WTC11 (cell line): ENCODE measurements at regions not wholly inside any gene's neighbourhood (a gene's known extent, or its start where the extent isn't known, plus 50 kb on each side); places are given as distances from the start of the nearest gene placed in this dataset.

Experiments
- ATAC-seq: fragments of 200-7000 bp; cut with Tn5 transposase; 2 replicates; pipeline ENCODE4 v1.10.0; 2021; ENCODE audit warnings: mild to moderate bottlenecking, moderate library complexity
- CTCF ChIA-PET: fragments of 300-600 bp; sonication (Branson Sonifier 250); formaldehyde crosslinking; loops from one replicate; lab custom pipeline; 2021; ENCODE audit warnings: antibody characterized with exemption; lab: Charles Lee
- POLR2A ChIA-PET: fragments of 350-600 bp; sonication (Branson Sonifier 250); formaldehyde crosslinking; loops from one replicate; lab custom pipeline; 2021; ENCODE audit warnings: antibody characterized with exemption; lab: Charles Lee
- DNase-seq: peaks from one replicate; pipeline ENCODE4 v3.0.0; 2021; ENCODE audit warnings: low spot score
- H3K27ac Mint-ChIP-seq: 2 replicates; pipeline ENCODE4 v1.8.0; 2021; ENCODE audit warnings: mixed read lengths
- H3K27me3 Mint-ChIP-seq: 2 replicates; pipeline ENCODE4 v1.8.0; 2021; ENCODE audit warnings: low read depth, mild to moderate bottlenecking, moderate library complexity, mixed read lengths
- H3K36me3 Mint-ChIP-seq: 2 replicates; pipeline ENCODE4 v1.8.0; 2021; ENCODE audit warnings: mixed read lengths
- H3K4me1 Mint-ChIP-seq: 2 replicates; pipeline ENCODE4 v1.8.0; 2022; ENCODE audit warnings: mixed read lengths
- H3K4me3 Mint-ChIP-seq: 2 replicates; pipeline ENCODE4 v1.8.0; 2021; ENCODE audit warnings: mild to moderate bottlenecking, moderate library complexity, mixed read lengths
- H3K9me3 Mint-ChIP-seq: 2 replicates; pipeline ENCODE4 v1.8.0; 2021; ENCODE audit warnings: mixed read lengths
- CREB1 ChIP-seq: sonication (generic); formaldehyde crosslinking; IDR thresholded peaks from 2 replicates; pipeline ENCODE4 v1.8.0; 2023; ENCODE audit warnings: mild to moderate bottlenecking, missing genetic modification reagents
- CREM ChIP-seq: sonication (generic); formaldehyde crosslinking; IDR thresholded peaks from 2 replicates; pipeline ENCODE4 v1.8.1; 2022; ENCODE audit warnings: mild to moderate bottlenecking, missing genetic modification reagents, moderate library complexity
- GTF2I ChIP-seq: fragments of 250-450 bp; sonication (Bioruptor Pico); conservative IDR thresholded peaks from 2 replicates; pipeline ENCODE4 v1.4.0; 2021; ENCODE audit warnings: mild to moderate bottlenecking
- TCF7 ChIP-seq: sonication (generic); formaldehyde crosslinking; IDR thresholded peaks from 2 replicates; pipeline ENCODE4 v1.8.0; 2022; ENCODE audit warnings: mild to moderate bottlenecking, low read depth, missing genetic modification reagents, moderate library complexity
- ZNF138 ChIP-seq: sonication (generic); formaldehyde crosslinking; conservative IDR thresholded peaks from 2 replicates; pipeline ENCODE4 v1.8.1; 2022; ENCODE audit warnings: mild to moderate bottlenecking, moderate library complexity, missing genetic modification reagents
- ZNF317 ChIP-seq: sonication (generic); formaldehyde crosslinking; IDR thresholded peaks from 2 replicates; pipeline ENCODE4 v1.8.1; 2023; ENCODE audit warnings: low read depth, mild to moderate bottlenecking, moderate library complexity, missing genetic modification reagents, borderline replicate concordance
- ZNF423 ChIP-seq: fragments of 250-450 bp; sonication (Bioruptor Pico); IDR thresholded peaks from 2 replicates; pipeline ENCODE4 v2.1.2; 2022; ENCODE audit warnings: mild to moderate bottlenecking, moderate library complexity
- TF ChIP-seq, protein P1 (sequence below): fragments of 250-450 bp; sonication (Bioruptor Pico); IDR thresholded peaks from 2 replicates; pipeline ENCODE4 v1.9.0; 2021; ENCODE audit warnings: mild to moderate bottlenecking
- TF ChIP-seq, protein P2 (sequence below): sonication (generic); formaldehyde crosslinking; IDR thresholded peaks from 2 replicates; pipeline ENCODE4 v1.8.0; 2022; ENCODE audit warnings: mild to moderate bottlenecking, missing genetic modification reagents
- TF ChIP-seq, protein P3 (sequence below): sonication (generic); formaldehyde crosslinking; IDR thresholded peaks from 2 replicates; pipeline ENCODE4 v1.8.1; 2022; ENCODE audit warnings: mild to moderate bottlenecking, moderate library complexity, missing genetic modification reagents
- TF ChIP-seq, protein P4 (sequence below): fragments of 250-450 bp; sonication (Bioruptor Pico); conservative IDR thresholded peaks from 2 replicates; pipeline ENCODE4 v1.9.0; 2021; ENCODE audit warnings: mild to moderate bottlenecking
- TF ChIP-seq, protein P5 (sequence below): sonication (generic); formaldehyde crosslinking; IDR thresholded peaks from 2 replicates; pipeline ENCODE4 v1.8.1; 2023; ENCODE audit warnings: mild to moderate bottlenecking, missing genetic modification reagents, borderline replicate concordance
- TF ChIP-seq, protein P6 (sequence below): sonication (generic); formaldehyde crosslinking; IDR thresholded peaks from 2 replicates; pipeline ENCODE4 v1.8.0; 2023; ENCODE audit warnings: mild to moderate bottlenecking, missing genetic modification reagents
- TF ChIP-seq, protein P7 (sequence below): fragments of 250-450 bp; sonication (Bioruptor Pico); IDR thresholded peaks from 2 replicates; pipeline ENCODE4 v1.9.0; 2021; ENCODE audit warnings: moderate library complexity, mild to moderate bottlenecking, inconsistent platforms, borderline replicate concordance
- TF ChIP-seq, protein P8 (sequence below): fragments of 250-450 bp; sonication (Bioruptor Pico); IDR thresholded peaks from 2 replicates; pipeline ENCODE4 v2.1.2; 2022; ENCODE audit warnings: mild to moderate bottlenecking, moderate library complexity

DNA sequence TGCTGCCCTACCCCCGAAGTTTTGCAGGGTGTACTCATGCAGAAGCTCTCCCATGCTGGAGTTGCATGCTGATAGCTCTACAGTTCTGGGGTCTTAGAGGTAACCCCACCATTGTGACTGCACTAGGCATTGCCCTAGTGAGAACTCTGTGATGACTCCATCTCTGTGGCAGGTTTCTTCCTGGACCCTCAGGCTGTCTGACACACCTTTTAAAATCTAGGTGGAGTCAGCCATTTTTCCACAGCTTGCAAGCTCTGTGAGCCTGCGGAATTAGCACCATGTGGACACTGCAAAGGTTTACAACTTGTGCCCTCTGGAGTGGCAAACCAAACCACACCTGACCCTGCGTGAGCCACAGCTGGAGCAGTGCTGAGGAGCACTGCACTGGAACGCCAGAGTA is 636.2 kb upstream of the SPRY2 start (continued):
- TF ChIP-seq ZNF317 (CRISPR knock-in tag) (no peak), CREM (CRISPR knock-in tag) (no peak), TCF7 (CRISPR knock-in tag) (no peak)
- TF ChIP-seq, protein P1, sequence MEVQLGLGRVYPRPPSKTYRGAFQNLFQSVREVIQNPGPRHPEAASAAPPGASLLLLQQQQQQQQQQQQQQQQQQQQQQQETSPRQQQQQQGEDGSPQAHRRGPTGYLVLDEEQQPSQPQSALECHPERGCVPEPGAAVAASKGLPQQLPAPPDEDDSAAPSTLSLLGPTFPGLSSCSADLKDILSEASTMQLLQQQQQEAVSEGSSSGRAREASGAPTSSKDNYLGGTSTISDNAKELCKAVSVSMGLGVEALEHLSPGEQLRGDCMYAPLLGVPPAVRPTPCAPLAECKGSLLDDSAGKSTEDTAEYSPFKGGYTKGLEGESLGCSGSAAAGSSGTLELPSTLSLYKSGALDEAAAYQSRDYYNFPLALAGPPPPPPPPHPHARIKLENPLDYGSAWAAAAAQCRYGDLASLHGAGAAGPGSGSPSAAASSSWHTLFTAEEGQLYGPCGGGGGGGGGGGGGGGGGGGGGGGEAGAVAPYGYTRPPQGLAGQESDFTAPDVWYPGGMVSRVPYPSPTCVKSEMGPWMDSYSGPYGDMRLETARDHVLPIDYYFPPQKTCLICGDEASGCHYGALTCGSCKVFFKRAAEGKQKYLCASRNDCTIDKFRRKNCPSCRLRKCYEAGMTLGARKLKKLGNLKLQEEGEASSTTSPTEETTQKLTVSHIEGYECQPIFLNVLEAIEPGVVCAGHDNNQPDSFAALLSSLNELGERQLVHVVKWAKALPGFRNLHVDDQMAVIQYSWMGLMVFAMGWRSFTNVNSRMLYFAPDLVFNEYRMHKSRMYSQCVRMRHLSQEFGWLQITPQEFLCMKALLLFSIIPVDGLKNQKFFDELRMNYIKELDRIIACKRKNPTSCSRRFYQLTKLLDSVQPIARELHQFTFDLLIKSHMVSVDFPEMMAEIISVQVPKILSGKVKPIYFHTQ (CRISPR knock-in tag): no peak
- TF ChIP-seq, protein P2, sequence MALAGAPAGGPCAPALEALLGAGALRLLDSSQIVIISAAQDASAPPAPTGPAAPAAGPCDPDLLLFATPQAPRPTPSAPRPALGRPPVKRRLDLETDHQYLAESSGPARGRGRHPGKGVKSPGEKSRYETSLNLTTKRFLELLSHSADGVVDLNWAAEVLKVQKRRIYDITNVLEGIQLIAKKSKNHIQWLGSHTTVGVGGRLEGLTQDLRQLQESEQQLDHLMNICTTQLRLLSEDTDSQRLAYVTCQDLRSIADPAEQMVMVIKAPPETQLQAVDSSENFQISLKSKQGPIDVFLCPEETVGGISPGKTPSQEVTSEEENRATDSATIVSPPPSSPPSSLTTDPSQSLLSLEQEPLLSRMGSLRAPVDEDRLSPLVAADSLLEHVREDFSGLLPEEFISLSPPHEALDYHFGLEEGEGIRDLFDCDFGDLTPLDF: no peak
- TF ChIP-seq, protein P3, sequence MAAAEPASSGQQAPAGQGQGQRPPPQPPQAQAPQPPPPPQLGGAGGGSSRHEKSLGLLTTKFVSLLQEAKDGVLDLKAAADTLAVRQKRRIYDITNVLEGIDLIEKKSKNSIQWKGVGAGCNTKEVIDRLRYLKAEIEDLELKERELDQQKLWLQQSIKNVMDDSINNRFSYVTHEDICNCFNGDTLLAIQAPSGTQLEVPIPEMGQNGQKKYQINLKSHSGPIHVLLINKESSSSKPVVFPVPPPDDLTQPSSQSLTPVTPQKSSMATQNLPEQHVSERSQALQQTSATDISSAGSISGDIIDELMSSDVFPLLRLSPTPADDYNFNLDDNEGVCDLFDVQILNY (CRISPR knock-in tag): no peak
- TF ChIP-seq, protein P4, sequence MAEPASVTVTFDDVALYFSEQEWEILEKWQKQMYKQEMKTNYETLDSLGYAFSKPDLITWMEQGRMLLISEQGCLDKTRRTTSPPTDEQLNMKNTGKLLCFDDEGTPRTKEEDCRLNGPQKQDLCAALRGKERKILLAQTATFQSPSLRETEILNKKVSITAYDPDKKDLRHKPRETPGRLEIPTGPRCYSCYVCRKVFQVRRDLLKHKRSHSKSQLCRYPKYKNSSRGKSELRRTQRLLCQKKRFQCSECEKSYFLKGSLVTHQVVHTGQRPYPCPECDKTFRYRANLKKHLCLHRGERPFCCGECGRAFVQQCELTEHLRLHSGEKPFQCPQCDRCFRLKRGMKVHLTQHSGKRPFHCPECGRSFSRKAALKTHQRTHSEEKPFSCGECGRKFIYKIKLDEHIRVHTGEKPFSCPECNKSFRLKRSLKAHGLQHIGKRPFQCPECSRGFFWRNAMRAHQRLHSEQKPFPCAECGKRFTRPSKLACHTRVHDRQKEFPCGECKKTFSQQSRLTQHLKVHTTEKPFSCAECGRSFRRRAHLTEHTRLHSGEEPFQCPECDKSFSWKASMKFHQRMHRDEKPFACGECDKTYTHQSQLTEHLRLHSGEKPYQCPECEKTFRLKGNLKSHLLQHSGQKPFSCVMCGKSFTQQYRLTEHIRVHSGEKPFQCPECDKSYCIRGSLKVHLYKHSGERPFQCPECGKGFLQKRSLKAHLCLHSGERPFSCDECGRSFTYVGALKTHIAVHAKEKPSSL: no peak
- TF ChIP-seq, all 79 proteins: peak for 0

DNA sequence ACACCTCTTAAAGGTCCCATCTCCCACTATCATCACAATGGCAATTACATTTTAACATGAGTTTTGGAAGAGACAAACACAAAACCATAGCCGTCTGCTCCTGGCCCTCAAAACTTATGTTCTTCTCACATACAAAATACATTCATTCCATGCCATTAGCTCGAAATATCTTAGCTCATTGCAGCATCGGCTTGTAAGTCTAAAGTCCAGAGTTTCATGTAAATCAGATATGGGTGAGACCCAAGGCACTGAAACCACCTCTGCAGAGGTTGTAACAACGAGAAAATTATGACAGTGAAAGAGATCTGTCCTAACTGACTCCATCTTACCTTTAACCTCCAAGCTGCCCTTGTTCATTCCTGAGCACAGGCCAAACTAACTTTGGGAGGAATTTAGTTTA is 635.0 kb upstream of the SPRY2 start:
- POLR2A ChIA-PET: no interaction called here
- DNase-seq (no peak), ATAC-seq (no peak)
- Mint-ChIP-seq H3K27ac (no peak overlapping the region), H3K27me3 (no peaks in the 10 kb centered on the region), H3K4me3 (no peak overlapping the region), H3K4me1 (no peaks in the 10 kb centered on the region), H3K36me3 (no peaks in the 10 kb centered on the region), H3K9me3 (no peaks in the 10 kb centered on the region)
- CTCF ChIA-PET: no interaction called here
- TF ChIP-seq ZNF138 (no peak), GTF2I (CRISPR knock-in tag) (no peak), CREB1 (no peak), ZNF423 (CRISPR knock-in tag) (no peak)
- TF ChIP-seq, protein P5, sequence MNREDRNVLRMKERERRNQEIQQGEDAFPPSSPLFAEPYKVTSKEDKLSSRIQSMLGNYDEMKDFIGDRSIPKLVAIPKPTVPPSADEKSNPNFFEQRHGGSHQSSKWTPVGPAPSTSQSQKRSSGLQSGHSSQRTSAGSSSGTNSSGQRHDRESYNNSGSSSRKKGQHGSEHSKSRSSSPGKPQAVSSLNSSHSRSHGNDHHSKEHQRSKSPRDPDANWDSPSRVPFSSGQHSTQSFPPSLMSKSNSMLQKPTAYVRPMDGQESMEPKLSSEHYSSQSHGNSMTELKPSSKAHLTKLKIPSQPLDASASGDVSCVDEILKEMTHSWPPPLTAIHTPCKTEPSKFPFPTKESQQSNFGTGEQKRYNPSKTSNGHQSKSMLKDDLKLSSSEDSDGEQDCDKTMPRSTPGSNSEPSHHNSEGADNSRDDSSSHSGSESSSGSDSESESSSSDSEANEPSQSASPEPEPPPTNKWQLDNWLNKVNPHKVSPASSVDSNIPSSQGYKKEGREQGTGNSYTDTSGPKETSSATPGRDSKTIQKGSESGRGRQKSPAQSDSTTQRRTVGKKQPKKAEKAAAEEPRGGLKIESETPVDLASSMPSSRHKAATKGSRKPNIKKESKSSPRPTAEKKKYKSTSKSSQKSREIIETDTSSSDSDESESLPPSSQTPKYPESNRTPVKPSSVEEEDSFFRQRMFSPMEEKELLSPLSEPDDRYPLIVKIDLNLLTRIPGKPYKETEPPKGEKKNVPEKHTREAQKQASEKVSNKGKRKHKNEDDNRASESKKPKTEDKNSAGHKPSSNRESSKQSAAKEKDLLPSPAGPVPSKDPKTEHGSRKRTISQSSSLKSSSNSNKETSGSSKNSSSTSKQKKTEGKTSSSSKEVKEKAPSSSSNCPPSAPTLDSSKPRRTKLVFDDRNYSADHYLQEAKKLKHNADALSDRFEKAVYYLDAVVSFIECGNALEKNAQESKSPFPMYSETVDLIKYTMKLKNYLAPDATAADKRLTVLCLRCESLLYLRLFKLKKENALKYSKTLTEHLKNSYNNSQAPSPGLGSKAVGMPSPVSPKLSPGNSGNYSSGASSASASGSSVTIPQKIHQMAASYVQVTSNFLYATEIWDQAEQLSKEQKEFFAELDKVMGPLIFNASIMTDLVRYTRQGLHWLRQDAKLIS (CRISPR knock-in tag): no peak
- TF ChIP-seq, protein P6, sequence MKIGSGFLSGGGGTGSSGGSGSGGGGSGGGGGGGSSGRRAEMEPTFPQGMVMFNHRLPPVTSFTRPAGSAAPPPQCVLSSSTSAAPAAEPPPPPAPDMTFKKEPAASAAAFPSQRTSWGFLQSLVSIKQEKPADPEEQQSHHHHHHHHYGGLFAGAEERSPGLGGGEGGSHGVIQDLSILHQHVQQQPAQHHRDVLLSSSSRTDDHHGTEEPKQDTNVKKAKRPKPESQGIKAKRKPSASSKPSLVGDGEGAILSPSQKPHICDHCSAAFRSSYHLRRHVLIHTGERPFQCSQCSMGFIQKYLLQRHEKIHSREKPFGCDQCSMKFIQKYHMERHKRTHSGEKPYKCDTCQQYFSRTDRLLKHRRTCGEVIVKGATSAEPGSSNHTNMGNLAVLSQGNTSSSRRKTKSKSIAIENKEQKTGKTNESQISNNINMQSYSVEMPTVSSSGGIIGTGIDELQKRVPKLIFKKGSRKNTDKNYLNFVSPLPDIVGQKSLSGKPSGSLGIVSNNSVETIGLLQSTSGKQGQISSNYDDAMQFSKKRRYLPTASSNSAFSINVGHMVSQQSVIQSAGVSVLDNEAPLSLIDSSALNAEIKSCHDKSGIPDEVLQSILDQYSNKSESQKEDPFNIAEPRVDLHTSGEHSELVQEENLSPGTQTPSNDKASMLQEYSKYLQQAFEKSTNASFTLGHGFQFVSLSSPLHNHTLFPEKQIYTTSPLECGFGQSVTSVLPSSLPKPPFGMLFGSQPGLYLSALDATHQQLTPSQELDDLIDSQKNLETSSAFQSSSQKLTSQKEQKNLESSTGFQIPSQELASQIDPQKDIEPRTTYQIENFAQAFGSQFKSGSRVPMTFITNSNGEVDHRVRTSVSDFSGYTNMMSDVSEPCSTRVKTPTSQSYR (CRISPR knock-in tag): no peak
- TF ChIP-seq, protein P7, sequence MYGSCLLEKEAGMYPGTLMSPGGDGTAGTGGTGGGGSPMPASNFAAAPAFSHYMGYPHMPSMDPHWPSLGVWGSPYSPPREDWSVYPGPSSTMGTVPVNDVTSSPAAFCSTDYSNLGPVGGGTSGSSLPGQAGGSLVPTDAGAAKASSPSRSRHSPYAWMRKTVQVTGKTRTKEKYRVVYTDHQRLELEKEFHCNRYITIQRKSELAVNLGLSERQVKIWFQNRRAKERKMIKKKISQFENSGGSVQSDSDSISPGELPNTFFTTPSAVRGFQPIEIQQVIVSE: no peak
- TF ChIP-seq, protein P8, sequence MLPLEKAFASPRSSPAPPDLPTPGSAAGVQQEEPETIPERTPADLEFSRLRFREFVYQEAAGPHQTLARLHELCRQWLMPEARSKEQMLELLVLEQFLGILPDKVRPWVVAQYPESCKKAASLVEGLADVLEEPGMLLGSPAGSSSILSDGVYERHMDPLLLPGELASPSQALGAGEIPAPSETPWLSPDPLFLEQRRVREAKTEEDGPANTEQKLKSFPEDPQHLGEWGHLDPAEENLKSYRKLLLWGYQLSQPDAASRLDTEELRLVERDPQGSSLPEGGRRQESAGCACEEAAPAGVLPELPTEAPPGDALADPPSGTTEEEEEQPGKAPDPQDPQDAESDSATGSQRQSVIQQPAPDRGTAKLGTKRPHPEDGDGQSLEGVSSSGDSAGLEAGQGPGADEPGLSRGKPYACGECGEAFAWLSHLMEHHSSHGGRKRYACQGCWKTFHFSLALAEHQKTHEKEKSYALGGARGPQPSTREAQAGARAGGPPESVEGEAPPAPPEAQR (CRISPR knock-in tag): no peak
